H9 (cell line): ENCODE measurements at regions not wholly inside any gene's neighbourhood (a gene's known extent, or its start where the extent isn't known, plus 50 kb on each side); places are given as distances from the start of the nearest gene placed in this dataset.

Experiments
- DNase-seq: peaks from one replicate; pipeline ENCODE4 v3.0.0-alpha.2; 2017
- H2AFZ ChIP-seq: one replicate; pipeline ENCODE4 v1.6.1; 2013; ENCODE audit warnings: mild to moderate bottlenecking, low read length, control low read depth, moderate library complexity
- H2AK5ac ChIP-seq: 2 replicates; pipeline ENCODE4 v1.6.1; 2013; ENCODE audit warnings: low read length, control low read depth, mixed read lengths; ENCODE audit not compliant: insufficient read length
- H2BK120ac ChIP-seq: one replicate; pipeline ENCODE4 v1.6.1; 2013; ENCODE audit warnings: low read depth, mild to moderate bottlenecking, low read length, control low read depth, inconsistent platforms; ENCODE audit not compliant: poor library complexity, severe bottlenecking
- H2BK12ac ChIP-seq: 2 replicates; pipeline ENCODE4 v1.6.1; 2013; ENCODE audit warnings: low read length, control low read depth, mixed read lengths, low read depth; ENCODE audit not compliant: insufficient read length
- H2BK15ac ChIP-seq: 2 replicates; pipeline ENCODE4 v1.6.1; 2013; ENCODE audit warnings: low read depth, low read length, control low read depth
- H2BK20ac ChIP-seq: one replicate; pipeline ENCODE4 v1.6.1; 2013; ENCODE audit warnings: low read depth, mild to moderate bottlenecking, low read length, control low read depth, inconsistent platforms; ENCODE audit not compliant: poor library complexity, severe bottlenecking
- H2BK5ac ChIP-seq: 2 replicates; pipeline ENCODE4 v1.6.1; 2013; ENCODE audit warnings: low read length, control low read depth, mixed read lengths; ENCODE audit not compliant: insufficient read length
- H3K14ac ChIP-seq: 2 replicates; pipeline ENCODE4 v1.6.1; 2013; ENCODE audit warnings: low read length, control low read depth; ENCODE audit not compliant: insufficient read depth
- H3K18ac ChIP-seq: 2 replicates; pipeline ENCODE4 v1.6.1; 2013; ENCODE audit warnings: low read depth, mild to moderate bottlenecking, mixed read lengths, low read length, control low read depth; ENCODE audit not compliant: insufficient read length
- H3K23ac ChIP-seq: 2 replicates; pipeline ENCODE4 v1.6.1; 2013; ENCODE audit warnings: low read length, control low read depth, mixed read lengths, low read depth; ENCODE audit not compliant: insufficient read length
- H3K23me2 ChIP-seq: 2 replicates; pipeline ENCODE4 v1.6.1; 2013; ENCODE audit warnings: low read depth, mild to moderate bottlenecking, mixed read lengths, low read length, control low read depth; ENCODE audit not compliant: insufficient read length, poor library complexity, severe bottlenecking
- H3K27ac ChIP-seq: 2 replicates; pipeline ENCODE4 v1.5.1; 2013; ENCODE audit warnings: low read length, control low read depth, mixed read lengths, low read depth; ENCODE audit not compliant: insufficient read length
- H3K27me3 ChIP-seq: 2 replicates; pipeline ENCODE4 v1.6.1; 2013; ENCODE audit warnings: low read length, control low read depth, inconsistent platforms; ENCODE audit not compliant: insufficient read depth
- H3K4ac ChIP-seq: 2 replicates; pipeline ENCODE4 v1.6.1; 2013; ENCODE audit warnings: low read depth, mild to moderate bottlenecking, control low read depth, inconsistent platforms, low read length, moderate library complexity
- H3K4me1 ChIP-seq: 2 replicates; pipeline ENCODE4 v1.6.1; 2013; ENCODE audit warnings: low read length, control low read depth, inconsistent platforms; ENCODE audit not compliant: insufficient read depth
- H3K4me2 ChIP-seq: 2 replicates; pipeline ENCODE4 v1.6.1; 2013; ENCODE audit warnings: low read length, control low read depth, mixed read lengths; ENCODE audit not compliant: insufficient read length, insufficient read depth
- H3K56ac ChIP-seq: 2 replicates; pipeline ENCODE4 v1.6.1; 2013; ENCODE audit warnings: low read depth, mild to moderate bottlenecking, mixed read lengths, low read length, control low read depth; ENCODE audit not compliant: insufficient read length
- H3K79me1 ChIP-seq: 2 replicates; pipeline ENCODE4 v1.6.1; 2013; ENCODE audit warnings: low read depth, mild to moderate bottlenecking, moderate library complexity, low read length, control low read depth, inconsistent platforms; ENCODE audit not compliant: insufficient read depth, poor library complexity, severe bottlenecking
- H3K79me2 ChIP-seq: 2 replicates; pipeline ENCODE4 v1.6.1; 2013; ENCODE audit warnings: low read length, control low read depth, inconsistent platforms; ENCODE audit not compliant: insufficient read depth
- H3K9ac ChIP-seq: 2 replicates; pipeline ENCODE4 v1.6.1; 2013; ENCODE audit warnings: low read length, control low read depth, mixed read lengths; ENCODE audit not compliant: insufficient read length; ENCODE audit errors: extremely low read depth
- H3K9me3 ChIP-seq: one replicate; pipeline ENCODE4 v1.6.1; 2013; ENCODE audit warnings: low read depth, low read length, inconsistent platforms; ENCODE audit not compliant: control insufficient read depth
- H3T11ph ChIP-seq: one replicate; pipeline ENCODE4 v1.6.1; 2013; ENCODE audit warnings: mild to moderate bottlenecking, low read length, control low read depth, inconsistent platforms
- H4K20me1 ChIP-seq: one replicate; pipeline ENCODE4 v1.6.1; 2013; ENCODE audit not compliant: control insufficient read depth, insufficient read length, insufficient read depth
- H4K5ac ChIP-seq: 2 replicates; pipeline ENCODE4 v1.6.1; 2013; ENCODE audit warnings: low read depth, mild to moderate bottlenecking, mixed read lengths, low read length, control low read depth; ENCODE audit not compliant: insufficient read length
- H4K8ac ChIP-seq: replicated peaks from 2 replicates; pipeline ENCODE4 v1.6.1; 2013; ENCODE audit warnings: low read length, control low read depth, mixed read lengths, low read depth; ENCODE audit not compliant: insufficient read length
- H4K91ac ChIP-seq: 2 replicates; pipeline ENCODE4 v1.6.1; 2013; ENCODE audit warnings: low read depth, mild to moderate bottlenecking, moderate library complexity, mixed read lengths, low read length, control low read depth; ENCODE audit not compliant: insufficient read length
- H3K27ac Mint-ChIP-seq, 3 experiments: 2 replicates in 2 of 3; 3 replicates in 1 of 3; pipeline ENCODE4 v1.8.0; 2020 to 2021; ENCODE audit warnings: mixed read lengths in 3 of 3, mild to moderate bottlenecking in 1 of 3, moderate library complexity in 1 of 3
- H3K27me3 Mint-ChIP-seq: 2 replicates; pipeline ENCODE4 v1.8.0; 2021; ENCODE audit warnings: low read depth, mild to moderate bottlenecking, moderate library complexity, mixed read lengths
- H3K36me3 Mint-ChIP-seq, 3 experiments: 2 replicates in 2 of 3; 3 replicates in 1 of 3; pipeline ENCODE4 v1.8.0; 2020 to 2021; ENCODE audit warnings: low read depth in 3 of 3, mixed read lengths in 3 of 3; ENCODE audit not compliant: insufficient read depth in 1 of 3
- H3K4me1 Mint-ChIP-seq, 2 experiments: 2 replicates each; pipeline ENCODE4 v1.8.0; 2020; ENCODE audit warnings: mixed read lengths in 2 of 2
- H3K4me3 Mint-ChIP-seq, 2 experiments: 2 replicates in 1 of 2; 3 replicates in 1 of 2; pipeline ENCODE4 v1.8.0; 2020 to 2021; ENCODE audit warnings: mild to moderate bottlenecking in 2 of 2, mixed read lengths in 2 of 2, moderate library complexity in 1 of 2
- H3K9me3 Mint-ChIP-seq, 2 experiments: 2 replicates in 1 of 2; 3 replicates in 1 of 2; pipeline ENCODE4 v1.8.0; 2020; ENCODE audit warnings: mild to moderate bottlenecking in 2 of 2, mixed read lengths in 2 of 2, moderate library complexity in 1 of 2
- CTCF ChIP-seq: fragments of 200-600 bp; sonication (generic); conservative IDR thresholded peaks from 3 replicates; pipeline ENCODE4 v1.8.0; 2021; ENCODE audit warnings: antibody characterized with exemption, mild to moderate bottlenecking
- WGBS: extraction: QIAGEN DNeasy Blood & Tissue Kit; methylation state at CpG from one replicate; pipeline ENCODE4 v1.1.7; 2013; ENCODE audit warnings: missing lambda C conversion rate, low lambda C conversion rate, mixed read lengths; ENCODE audit not compliant: insufficient read length; ENCODE audit errors: extremely low coverage; 5-methylcytosine and 5-hydroxymethylcytosine counted together

- peaks cover 15% of the 10 kb centered on the region for H3K23me2 ChIP-seq
- no peak overlapping the region for H3T11ph ChIP-seq
- H4K20me1 ChIP-seq = peaks cover 3% of the 10 kb centered on the region
- H3K9me3 ChIP-seq = no peaks in the 10 kb centered on the region
- H4K91ac ChIP-seq = no peak overlapping the region
- H3K4me1 Mint-ChIP-seq = peaks cover 10 to 14% of the 10 kb centered on the region in 2 experiments
- no peak overlapping the region for H2BK5ac ChIP-seq
- H3K36me3 Mint-ChIP-seq = peaks cover 0 to 4% (median 0%) of the 10 kb centered on the region in 3 experiments; a peak in 3 of 7 replicates
- H3K9ac ChIP-seq = no peak overlapping the region
- H2BK12ac ChIP-seq = no peak overlapping the region
- H3K27me3 Mint-ChIP-seq = peaks cover 33% of the 10 kb centered on the region
- DNase-seq = no peak
- no peak overlapping the region for H3K56ac ChIP-seq
- H3K4me1 ChIP-seq = no peaks in the 10 kb centered on the region; the same call in 1 of the 2 replicates
- H4K5ac ChIP-seq = no peak overlapping the region
- H2AFZ ChIP-seq = no peak overlapping the region
- H3K27me3 ChIP-seq = peaks cover under 1% of the 10 kb centered on the region; the same call in 1 of the 2 replicates
- H3K27ac ChIP-seq = no peak overlapping the region
- no peak overlapping the region for H3K4me2 ChIP-seq
- no peak overlapping the region for H3K18ac ChIP-seq
- no peaks in the 10 kb centered on the region for H3K79me2 ChIP-seq
- H2BK120ac ChIP-seq = no peak overlapping the region
- TF ChIP-seq CTCF = no peak
- H3K4me3 Mint-ChIP-seq = no peak overlapping the region
- H2BK15ac ChIP-seq = no peak overlapping the region
- no peak overlapping the region for H3K27ac Mint-ChIP-seq
- no peak overlapping the region for H2AK5ac ChIP-seq
- no peak overlapping the region for H3K23ac ChIP-seq
- WGBS = no CpG with 5 or more reads among the region's 16 CpGs
- H3K9me3 Mint-ChIP-seq = no peaks in the 10 kb centered on the region
- H3K14ac ChIP-seq = no peak overlapping the region
- H3K79me1 ChIP-seq = no peaks in the 10 kb centered on the region
- no peak overlapping the region for H4K8ac ChIP-seq
- H3K4ac ChIP-seq = no peak overlapping the region
- H2BK20ac ChIP-seq = no peak overlapping the region
These were observed 122.4 kb upstream of the SMURF2 start for GRCh38 chr17:64784353-64785010.
